Activated CD8-positive, alpha-beta memory T cell treated with anti-CD3 and anti-CD28 coated beads, Interleukin-2, amount 50 U/mL, for 24 hours (primary cell): ENCODE measurements at regions not wholly inside any gene's neighbourhood (a gene's known extent, or its start where the extent isn't known, plus 50 kb on each side); places are given as distances from the start of the nearest gene placed in this dataset.
"Not testable (repeated sequence)": the region's sequence is repeated elsewhere in the genome, so short reads cannot be mapped to it uniquely, and the experiment has no call there.

Source experiments
- DNase-seq: peaks from one replicate; pipeline ENCODE4 v3.0.0-alpha.2; 2020; ENCODE audit errors: extremely low read depth

- no peak for DNase-seq
Observed at GRCh38 chr1:99361406-99361805, 97.1 kb downstream of the PLPPR4 start.

- DNase-seq: no peak
Observed at GRCh38 chr1:99363531-99363930, 99.2 kb downstream of the PLPPR4 start.

DNA sequence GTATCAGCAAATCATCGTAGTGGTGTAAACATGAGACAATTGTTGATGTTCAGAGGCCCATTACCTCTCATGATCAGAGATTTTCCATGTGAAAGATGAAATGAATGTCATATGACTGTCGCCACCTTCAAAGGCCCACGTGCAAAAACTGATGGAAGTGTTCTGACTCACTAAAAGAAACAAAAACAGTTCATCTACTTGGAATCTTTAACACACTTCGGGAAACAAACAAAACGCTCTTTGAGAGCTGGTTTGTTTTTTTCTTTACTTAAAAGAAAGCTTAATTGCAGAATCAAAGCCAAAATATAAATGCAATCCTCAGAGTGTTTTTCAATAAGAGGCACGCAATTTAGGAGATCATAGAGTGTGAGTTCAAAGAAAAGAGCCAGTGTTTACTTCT, 100.8 kb downstream of the PLPPR4 start:
- no peak for DNase-seq

GRCh38 chr1:99365545-99365944, 101.3 kb downstream of the PLPPR4 start:
- DNase-seq: no peak

- no peak for DNase-seq
Observed at GRCh38 chr1:99369154-99369553, 104.9 kb downstream of the PLPPR4 start.

DNA sequence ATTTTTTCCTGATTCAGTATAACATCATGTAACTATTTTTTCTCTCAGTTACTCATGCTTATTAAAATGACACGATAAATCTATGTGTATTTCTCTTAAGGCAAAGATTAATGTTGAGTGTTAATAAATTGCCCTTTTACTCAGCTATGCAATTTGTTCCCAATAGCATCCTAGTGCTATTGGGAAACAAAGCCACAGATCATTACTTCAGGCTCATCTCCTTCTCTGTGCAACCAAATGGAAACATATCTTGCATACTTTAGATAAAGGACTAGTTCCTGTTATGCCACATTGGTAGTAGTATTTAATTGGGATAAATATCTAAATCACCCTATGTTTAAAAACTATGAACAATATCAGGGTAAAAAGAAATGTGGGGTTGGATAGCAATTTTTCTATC, 106.2 kb downstream of the PLPPR4 start:
- DNase-seq: no peak

DNA sequence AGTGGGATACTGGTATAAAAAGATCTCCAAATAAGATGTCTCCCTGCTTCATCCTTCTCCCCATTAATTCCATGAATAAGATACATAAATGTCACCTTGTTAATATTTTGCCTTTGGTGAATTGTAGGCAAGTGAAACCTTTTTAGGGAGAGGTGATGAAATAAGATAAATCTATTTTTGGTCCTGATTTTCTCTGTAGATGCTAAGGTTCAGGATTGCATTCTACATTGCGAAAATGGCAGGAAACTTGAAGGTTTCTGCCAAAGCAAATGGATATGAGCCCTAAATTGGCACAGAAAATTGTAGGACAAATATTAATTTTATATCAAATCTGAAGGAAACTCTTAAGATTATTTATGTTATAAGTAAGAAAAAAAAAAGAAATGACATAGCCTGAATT, 107.1 kb downstream of the PLPPR4 start:
- no peak for DNase-seq

GRCh38 chr1:99374109-99374508, 109.8 kb downstream of the PLPPR4 start:
- no peak for DNase-seq

GRCh38 chr1:99374693-99375092, 110.4 kb downstream of the PLPPR4 start:
- DNase-seq: not testable (repeated sequence)

- no peak for DNase-seq
Observed at GRCh38 chr1:99384021-99384420, 119.7 kb downstream of the PLPPR4 start.

DNA sequence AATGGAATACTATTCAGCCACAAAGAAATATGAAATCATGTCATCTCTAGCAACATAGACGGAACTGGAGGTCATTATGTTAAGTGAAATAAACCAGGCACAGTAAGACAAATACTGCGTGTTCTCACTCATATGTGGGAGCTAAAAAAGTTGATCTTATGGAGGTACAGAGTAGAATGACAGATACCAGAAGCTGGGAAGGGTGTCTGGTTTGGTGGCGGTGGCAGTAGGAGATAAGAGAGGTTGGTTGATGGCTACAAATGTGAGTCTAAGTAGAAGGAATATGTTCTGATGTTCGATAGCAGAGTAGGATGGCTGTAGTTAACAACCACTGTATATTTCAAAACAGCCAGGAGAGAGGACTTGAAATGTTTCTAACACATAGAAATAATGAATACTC, 121.6 kb downstream of the PLPPR4 start:
- DNase-seq: no peak

- DNase-seq: no peak
Observed at GRCh38 chr1:99396389-99396788, 132.1 kb downstream of the PLPPR4 start.

DNA sequence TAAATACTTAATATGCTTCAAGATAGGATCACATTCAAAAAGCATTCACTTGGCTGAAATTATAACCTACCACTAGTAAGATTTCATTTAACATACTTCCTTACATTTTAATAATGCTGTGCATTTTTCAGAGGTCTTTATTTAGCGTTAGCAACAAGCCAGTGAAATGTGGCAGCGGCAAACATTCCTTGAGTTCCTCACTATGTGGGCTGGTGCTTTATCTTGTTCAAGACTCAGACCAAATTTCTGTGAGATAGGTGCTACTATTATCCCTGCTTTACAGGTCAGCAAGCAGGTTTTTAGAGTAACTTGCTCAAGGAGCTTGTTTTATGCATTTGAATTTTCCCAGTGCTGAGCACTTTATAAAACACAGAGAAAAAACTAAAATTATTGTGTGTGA, 132.7 kb downstream of the PLPPR4 start:
- no peak for DNase-seq

DNA sequence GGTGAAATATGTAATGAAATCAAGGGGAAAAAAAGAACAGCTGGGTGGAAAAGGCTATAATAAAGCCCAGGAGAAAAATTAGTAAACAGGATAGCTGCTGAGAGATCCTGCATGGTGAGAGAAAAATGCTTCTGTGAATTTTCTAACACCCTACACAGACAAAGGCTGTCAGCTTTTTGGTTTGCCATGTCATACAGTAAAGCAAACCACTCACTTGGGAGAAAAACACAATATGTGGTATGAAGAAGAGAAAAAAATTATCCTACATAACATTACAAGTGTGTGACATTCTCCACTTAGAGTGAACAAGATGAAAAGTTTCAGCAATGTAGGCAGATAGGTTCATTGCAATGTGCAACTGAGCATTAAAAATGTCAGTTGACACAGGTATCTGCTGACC, 133.6 kb downstream of the PLPPR4 start:
- DNase-seq: no peak

- DNase-seq: not testable (repeated sequence)
Observed at GRCh38 chr1:99401556-99401955, 137.3 kb downstream of the PLPPR4 start.

DNA sequence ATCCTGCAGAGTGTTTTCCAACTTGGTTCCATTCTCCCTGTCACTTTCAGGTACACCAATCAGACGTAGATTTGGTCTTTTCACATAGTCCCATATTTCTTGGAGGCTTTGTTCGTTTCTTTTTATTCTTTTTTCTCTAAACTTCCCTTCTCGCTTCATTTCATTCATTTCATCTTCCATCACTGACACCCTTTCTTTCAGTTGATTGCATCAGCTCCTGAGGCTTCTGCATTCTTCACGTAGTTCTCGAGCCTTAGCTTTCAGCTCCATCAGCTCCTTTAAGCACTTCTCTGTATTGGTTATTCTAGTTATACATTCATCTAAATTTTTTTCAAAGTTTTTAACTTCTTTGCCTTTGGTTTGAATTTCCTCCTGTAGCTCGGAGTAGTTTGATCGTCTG, 140.1 kb downstream of the PLPPR4 start:
- DNase-seq: not testable (repeated sequence)

DNA sequence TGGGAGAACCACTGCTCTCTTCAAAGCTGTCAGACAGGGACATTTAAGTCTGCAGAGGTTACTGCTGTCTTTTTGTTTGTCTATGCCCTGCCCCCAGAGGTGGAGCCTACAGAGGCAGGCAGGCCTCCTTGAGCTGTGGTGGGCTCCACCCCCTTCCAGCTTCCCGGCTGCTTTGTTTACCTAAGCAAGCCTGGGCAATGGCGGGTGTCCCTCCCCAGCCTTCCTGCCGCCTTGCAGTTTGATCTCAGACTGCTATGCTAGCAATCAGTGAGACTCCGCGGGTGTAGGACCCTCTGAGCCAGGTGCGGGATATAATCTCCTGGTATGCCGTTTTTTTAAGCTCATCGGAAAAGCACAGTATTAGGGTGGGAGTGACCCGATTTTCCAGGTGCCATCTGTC, 141.0 kb downstream of the PLPPR4 start:
- DNase-seq: not testable (repeated sequence)

DNA sequence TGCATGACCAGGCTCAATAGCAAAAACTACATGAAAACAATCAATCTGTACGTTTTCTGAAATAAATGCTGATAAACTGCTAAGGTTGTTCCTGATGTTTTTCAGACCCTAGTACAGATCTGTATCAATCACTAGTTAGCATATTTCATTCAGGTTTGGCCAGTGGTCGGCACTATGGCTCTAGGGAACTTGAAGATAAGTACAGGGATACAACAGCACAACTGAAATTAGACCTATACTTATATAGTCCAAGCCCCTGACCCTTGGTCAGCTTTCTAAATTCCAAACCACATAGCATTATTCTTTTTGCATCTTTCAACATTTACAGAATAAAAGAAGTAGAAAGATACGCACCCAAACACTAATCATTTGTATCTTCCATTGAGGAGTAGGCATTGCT, 142.7 kb downstream of the PLPPR4 start:
- no peak for DNase-seq

GRCh38 chr1:99424087-99424486, 159.8 kb downstream of the PLPPR4 start:
- DNase-seq: no peak

GRCh38 chr1:99429754-99430153, 165.5 kb downstream of the PLPPR4 start:
- DNase-seq: no peak

GRCh38 chr1:99438656-99439230, 174.5 kb downstream of the PLPPR4 start:
- DNase-seq: no peak

GRCh38 chr1:99439433-99440075, 175.3 kb downstream of the PLPPR4 start:
- no peak for DNase-seq

DNA sequence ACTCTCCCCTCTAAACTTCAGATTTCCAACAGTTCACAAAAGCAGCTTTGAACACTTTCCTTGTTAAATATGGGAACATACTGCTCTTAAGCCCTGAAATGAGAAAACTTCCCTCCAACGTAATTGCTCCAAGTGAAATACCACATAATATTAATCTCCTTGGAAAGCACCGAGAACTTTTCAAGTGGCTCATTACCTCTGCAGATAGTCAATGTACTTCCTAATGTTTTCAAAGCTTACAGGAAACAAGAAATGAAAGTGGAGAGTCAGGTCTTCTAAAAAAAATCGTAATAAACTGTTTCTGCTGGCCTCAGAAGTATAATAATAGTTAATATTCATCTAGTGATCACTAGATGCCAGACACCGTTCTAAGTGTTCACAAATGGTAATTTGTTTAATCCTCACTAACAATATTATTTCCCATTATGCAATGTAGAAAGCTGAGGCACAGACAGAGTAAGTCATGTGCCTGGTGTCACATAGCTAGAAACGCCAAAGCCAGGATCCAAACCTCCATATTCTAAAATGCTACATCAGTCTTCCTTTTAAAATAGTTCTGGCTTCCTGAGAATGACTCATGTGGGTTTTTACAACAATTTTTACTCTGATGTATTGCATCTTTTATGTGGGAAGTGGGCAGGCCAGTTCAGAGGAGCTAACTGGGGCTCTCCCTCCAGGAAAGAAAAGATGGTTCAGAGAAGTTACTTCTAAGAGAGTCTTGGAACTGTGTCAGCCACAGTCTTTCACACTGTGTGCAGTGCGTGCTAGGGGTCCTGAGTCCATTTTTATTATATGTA, 177.2 kb downstream of the PLPPR4 start:
- no peak for DNase-seq
